Neural crest cell (in vitro differentiated cells): ENCODE measurements at regions not wholly inside any gene's neighbourhood (a gene's known extent, or its start where the extent isn't known, plus 50 kb on each side); places are given as distances from the start of the nearest gene placed in this dataset.

ENCODE experiments used
- DNase-seq: peaks from one replicate; pipeline ENCODE4 v3.0.0; 2021; ENCODE audit warnings: low read depth, mixed read lengths, low spot score
- H3K27ac Mint-ChIP-seq: one replicate; pipeline ENCODE4 v1.8.0; 2021; ENCODE audit warnings: mild to moderate bottlenecking, mixed read lengths; ENCODE audit not compliant: unreplicated experiment
- H3K27me3 Mint-ChIP-seq: 2 replicates; pipeline ENCODE4 v1.8.0; 2021; ENCODE audit warnings: low read depth, mild to moderate bottlenecking, mixed read lengths
- H3K36me3 Mint-ChIP-seq: 2 replicates; pipeline ENCODE4 v1.8.0; 2021; ENCODE audit warnings: low read depth, mild to moderate bottlenecking, mixed read lengths
- H3K4me1 Mint-ChIP-seq: 2 replicates; pipeline ENCODE4 v1.8.0; 2021; ENCODE audit warnings: mixed read lengths
- H3K4me3 Mint-ChIP-seq: one replicate; pipeline ENCODE4 v1.8.0; 2021; ENCODE audit warnings: mild to moderate bottlenecking, mixed read lengths
- H3K9me3 Mint-ChIP-seq: 2 replicates; pipeline ENCODE4 v1.8.0; 2021; ENCODE audit warnings: mixed read lengths
- CTCF ChIP-seq: fragments of 200-600 bp; sonication (generic); conservative IDR thresholded peaks from 2 replicates; pipeline ENCODE4 v1.5.0; 2021; ENCODE audit warnings: antibody characterized with exemption, mild to moderate bottlenecking

GRCh38 chr12:67572492-67572891 lies 76.1 kb upstream of the DYRK2 start:
- DNase-seq: no peak
- H3K4me1 Mint-ChIP-seq: no peaks in the 10 kb centered on the region
- H3K4me3 Mint-ChIP-seq: no peak overlapping the region
- H3K9me3 Mint-ChIP-seq: no peaks in the 10 kb centered on the region
- no peak for TF ChIP-seq CTCF
- no peaks in the 10 kb centered on the region for H3K36me3 Mint-ChIP-seq
- H3K27ac Mint-ChIP-seq: no peak overlapping the region
- H3K27me3 Mint-ChIP-seq: no peaks in the 10 kb centered on the region

GRCh38 chr12:67573566-67573965 lies 75.0 kb upstream of the DYRK2 start:
- Mint-ChIP-seq H3K27me3 (no peaks in the 10 kb centered on the region), H3K4me3 (no peak overlapping the region), H3K9me3 (no peaks in the 10 kb centered on the region), H3K36me3 (no peaks in the 10 kb centered on the region), H3K27ac (no peak overlapping the region), H3K4me1 (no peaks in the 10 kb centered on the region)
- no peak for TF ChIP-seq CTCF
- DNase-seq: no peak

GRCh38 chr12:67578976-67579661 lies 69.4 kb upstream of the DYRK2 start:
- no peak for DNase-seq
- H3K4me3 Mint-ChIP-seq: no peak overlapping the region
- no peaks in the 10 kb centered on the region for H3K36me3 Mint-ChIP-seq
- no peaks in the 10 kb centered on the region for H3K27me3 Mint-ChIP-seq
- no peak for TF ChIP-seq CTCF
- H3K27ac Mint-ChIP-seq: no peak overlapping the region
- H3K4me1 Mint-ChIP-seq: no peaks in the 10 kb centered on the region
- H3K9me3 Mint-ChIP-seq: no peaks in the 10 kb centered on the region

- Mint-ChIP-seq H3K4me1 (no peaks in the 10 kb centered on the region), H3K4me3 (no peak overlapping the region), H3K27me3 (no peaks in the 10 kb centered on the region), H3K9me3 (no peaks in the 10 kb centered on the region), H3K36me3 (no peaks in the 10 kb centered on the region), H3K27ac (no peak overlapping the region)
- DNase-seq: no peak
- TF ChIP-seq CTCF: no peak
Observed at GRCh38 chr12:67579662-67580003, 68.9 kb upstream of the DYRK2 start.

- DNase-seq: no peak
- no peak overlapping the region for H3K27ac Mint-ChIP-seq
- no peaks in the 10 kb centered on the region for H3K36me3 Mint-ChIP-seq
- no peaks in the 10 kb centered on the region for H3K27me3 Mint-ChIP-seq
- no peaks in the 10 kb centered on the region for H3K9me3 Mint-ChIP-seq
- H3K4me3 Mint-ChIP-seq: no peak overlapping the region
- TF ChIP-seq CTCF: no peak
- no peaks in the 10 kb centered on the region for H3K4me1 Mint-ChIP-seq
Observed at GRCh38 chr12:67582238-67582834, 66.2 kb upstream of the DYRK2 start.
